GM12872 (cell line): ENCODE measurements at regions not wholly inside any gene's neighbourhood (a gene's known extent, or its start where the extent isn't known, plus 50 kb on each side); places are given as distances from the start of the nearest gene placed in this dataset.

Source experiments
- CTCF ChIP-seq: IDR thresholded peaks from 3 replicates; pipeline ENCODE4 v1.5.1; 2011; ENCODE audit warnings: low read depth, mild to moderate bottlenecking, low read length, moderate library complexity; ENCODE audit not compliant: insufficient read depth

- TF ChIP-seq CTCF, result no peak
Observed at GRCh38 chr3:22606938-22607337, 596.2 kb upstream of the UBE2E2 start.

- no peak for TF ChIP-seq CTCF
Observed at GRCh38 chr3:22608093-22608492, 595.0 kb upstream of the UBE2E2 start.

GRCh38 chr3:22608721-22609120, 594.4 kb upstream of the UBE2E2 start:
- TF ChIP-seq CTCF, result no peak

- no peak for TF ChIP-seq CTCF
Observed at GRCh38 chr3:22609139-22609538, 594.0 kb upstream of the UBE2E2 start.

- TF ChIP-seq CTCF, result no peak
Observed at GRCh38 chr3:22612927-22613326, 590.2 kb upstream of the UBE2E2 start.

GRCh38 chr3:22615790-22616189, 587.3 kb upstream of the UBE2E2 start:
- no peak for TF ChIP-seq CTCF

GRCh38 chr3:22617372-22617771, 585.8 kb upstream of the UBE2E2 start:
- no peak for TF ChIP-seq CTCF

- no peak for TF ChIP-seq CTCF
Observed at GRCh38 chr3:22620498-22620897, 582.6 kb upstream of the UBE2E2 start.
